Suprapubic skin (tissue), 4 donors: ENCODE measurements at regions not wholly inside any gene's neighbourhood (a gene's known extent, or its start where the extent isn't known, plus 50 kb on each side); places are given as distances from the start of the nearest gene placed in this dataset.

Experiments used
- DNase-seq, 2 donors: peaks; one replicate each; pipeline ENCODE4 v3.0.0-alpha.2; 2019; ENCODE audit warnings: low spot score in 2 of 2
- H3K27ac ChIP-seq: fragments of 200-600 bp; sonication (generic); one replicate; pipeline ENCODE4 v1.5.1; 2019
- H3K27me3 ChIP-seq: fragments of 200-600 bp; sonication (generic); one replicate; pipeline ENCODE4 v1.5.1; 2019
- H3K36me3 ChIP-seq: fragments of 200-600 bp; sonication (generic); one replicate; pipeline ENCODE4 v1.5.1; 2019
- H3K4me1 ChIP-seq: fragments of 200-600 bp; sonication (generic); one replicate; pipeline ENCODE4 v1.5.1; 2019
- H3K4me3 ChIP-seq: fragments of 200-600 bp; sonication (generic); one replicate; pipeline ENCODE4 v1.5.1; 2019; ENCODE audit warnings: mild to moderate bottlenecking
- H3K9me3 ChIP-seq: fragments of 200-600 bp; sonication (generic); one replicate; pipeline ENCODE4 v1.5.1; 2019
- EP300 ChIP-seq: sonication (generic); formaldehyde crosslinking; IDR thresholded peaks from one replicate; pipeline ENCODE4 v1.6.1; 2017; ENCODE audit warnings: antibody characterized with exemption
- POLR2A ChIP-seq, 2 donors: fragments of 450-650 bp; IDR thresholded peaks; one replicate each; pipeline ENCODE4 v1.6.1; 2017; ENCODE audit warnings: antibody characterized with exemption in 2 of 2, mild to moderate bottlenecking in 2 of 2, moderate library complexity in 2 of 2
- POLR2AphosphoS5 ChIP-seq, 3 donors: sonication (generic); formaldehyde crosslinking; IDR thresholded peaks; one replicate each; pipeline ENCODE4 v1.6.1; 2017; ENCODE audit warnings: antibody characterized with exemption in 3 of 3
- WGBS: methylation state at CpG from one replicate; pipeline ENCODE4 v1.1.5; 2018; 5-methylcytosine and 5-hydroxymethylcytosine counted together
- TF ChIP-seq, protein P1 (sequence below), 2 donors: fragments of 200-600 bp in 1 of 2; fragments of 450-650 bp in 1 of 2; sonication (generic) in 1 of 2; IDR thresholded peaks; one replicate each; pipeline ENCODE4 v1.5.1; 2016 to 2019; ENCODE audit warnings: antibody characterized with exemption in 2 of 2, mild to moderate bottlenecking in 1 of 2, moderate library complexity in 1 of 2

GRCh38 chr9:649128-650074, 192.1 kb upstream of the DMRT1 start:
- peak overlapping the region; percentile 9 for H3K4me3 ChIP-seq
- whole genome bisulfite sequencing = 55% methylated on average over 9 of the region's 9 CpGs
- H3K27me3 ChIP-seq = no peaks in the 10 kb centered on the region
- H3K9me3 ChIP-seq = no peaks in the 10 kb centered on the region
- H3K36me3 ChIP-seq = no peaks in the 10 kb centered on the region
- TF ChIP-seq, protein P1, sequence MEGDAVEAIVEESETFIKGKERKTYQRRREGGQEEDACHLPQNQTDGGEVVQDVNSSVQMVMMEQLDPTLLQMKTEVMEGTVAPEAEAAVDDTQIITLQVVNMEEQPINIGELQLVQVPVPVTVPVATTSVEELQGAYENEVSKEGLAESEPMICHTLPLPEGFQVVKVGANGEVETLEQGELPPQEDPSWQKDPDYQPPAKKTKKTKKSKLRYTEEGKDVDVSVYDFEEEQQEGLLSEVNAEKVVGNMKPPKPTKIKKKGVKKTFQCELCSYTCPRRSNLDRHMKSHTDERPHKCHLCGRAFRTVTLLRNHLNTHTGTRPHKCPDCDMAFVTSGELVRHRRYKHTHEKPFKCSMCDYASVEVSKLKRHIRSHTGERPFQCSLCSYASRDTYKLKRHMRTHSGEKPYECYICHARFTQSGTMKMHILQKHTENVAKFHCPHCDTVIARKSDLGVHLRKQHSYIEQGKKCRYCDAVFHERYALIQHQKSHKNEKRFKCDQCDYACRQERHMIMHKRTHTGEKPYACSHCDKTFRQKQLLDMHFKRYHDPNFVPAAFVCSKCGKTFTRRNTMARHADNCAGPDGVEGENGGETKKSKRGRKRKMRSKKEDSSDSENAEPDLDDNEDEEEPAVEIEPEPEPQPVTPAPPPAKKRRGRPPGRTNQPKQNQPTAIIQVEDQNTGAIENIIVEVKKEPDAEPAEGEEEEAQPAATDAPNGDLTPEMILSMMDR (IDR thresholded peaks at IDR 0.05) = no peak
- no peak overlapping the region for H3K27ac ChIP-seq
- peaks cover 37% of the 10 kb centered on the region for H3K4me1 ChIP-seq
- no peak for DNase-seq

GRCh38 chr9:650362-650761, 191.1 kb upstream of the DMRT1 start:
- no peak for TF ChIP-seq EP300
- TF ChIP-seq, protein P1 (IDR thresholded peaks at IDR 0.05) = no peak
- no peak for TF ChIP-seq POLR2A (IDR thresholded peaks at IDR 0.05)
- no peak for TF ChIP-seq POLR2AphosphoS5 (IDR thresholded peaks at IDR 0.05)
- Histone ChIP-seq H3K4me3 (peak overlapping the region; percentile 9), H3K27me3 (no peaks in the 10 kb centered on the region), H3K4me1 (peaks cover 47% of the 10 kb centered on the region), H3K36me3 (no peaks in the 10 kb centered on the region), H3K9me3 (no peaks in the 10 kb centered on the region), H3K27ac (no peak overlapping the region)
- WGBS = 78% methylated on average over 1 of the region's 1 CpG
- no peak for DNase-seq

GRCh38 chr9:651371-651770, 190.1 kb upstream of the DMRT1 start:
- 57% methylated on average over 2 of the region's 2 CpGs for WGBS
- H3K4me1 ChIP-seq = peaks cover 57% of the 10 kb centered on the region

GRCh38 chr9:652914-653313, 188.6 kb upstream of the DMRT1 start:
- H3K36me3 ChIP-seq = no peaks in the 10 kb centered on the region
- no peak for DNase-seq
- H3K27ac ChIP-seq = no peak overlapping the region
- H3K4me1 ChIP-seq = peaks cover 68% of the 10 kb centered on the region
- no peaks in the 10 kb centered on the region for H3K27me3 ChIP-seq
- 46% methylated on average over 9 of the region's 9 CpGs for WGBS
- H3K4me3 ChIP-seq = no peak overlapping the region
- TF ChIP-seq, protein P1 (IDR thresholded peaks at IDR 0.05) = no peak
- TF ChIP-seq EP300 (no peak), POLR2A (IDR thresholded peaks at IDR 0.05) (no peak)
- H3K9me3 ChIP-seq = no peaks in the 10 kb centered on the region

More at GRCh38 chr9:651371-651770, 190.1 kb upstream of the DMRT1 start:
- no peak for DNase-seq
- no peak overlapping the region for H3K4me3 ChIP-seq
- H3K36me3 ChIP-seq = no peaks in the 10 kb centered on the region
- H3K27me3 ChIP-seq = no peaks in the 10 kb centered on the region
- TF ChIP-seq POLR2A (IDR thresholded peaks at IDR 0.05) = no peak
- H3K9me3 ChIP-seq = no peaks in the 10 kb centered on the region
- H3K27ac ChIP-seq = no peak overlapping the region

- Histone ChIP-seq H3K27ac (no peak overlapping the region), H3K36me3 (no peaks in the 10 kb centered on the region), H3K4me1 (peaks cover 68% of the 10 kb centered on the region), H3K9me3 (no peaks in the 10 kb centered on the region), H3K27me3 (no peaks in the 10 kb centered on the region), H3K4me3 (no peak overlapping the region)
- no peak for DNase-seq
- TF ChIP-seq EP300 (no peak), POLR2AphosphoS5 (IDR thresholded peaks at IDR 0.05) (no peak), POLR2A (IDR thresholded peaks at IDR 0.05) (no peak)
- TF ChIP-seq, protein P1 (IDR thresholded peaks at IDR 0.05) = no peak
- WGBS = 56% methylated on average over 2 of the region's 2 CpGs
Observed at GRCh38 chr9:653421-653820, 188.1 kb upstream of the DMRT1 start.
